ENCODE measurements at regions not wholly inside any gene's neighbourhood (a gene's known extent, or its start where the extent isn't known, plus 50 kb on each side); places are given as distances from the start of the nearest gene placed in this dataset.

DNA sequence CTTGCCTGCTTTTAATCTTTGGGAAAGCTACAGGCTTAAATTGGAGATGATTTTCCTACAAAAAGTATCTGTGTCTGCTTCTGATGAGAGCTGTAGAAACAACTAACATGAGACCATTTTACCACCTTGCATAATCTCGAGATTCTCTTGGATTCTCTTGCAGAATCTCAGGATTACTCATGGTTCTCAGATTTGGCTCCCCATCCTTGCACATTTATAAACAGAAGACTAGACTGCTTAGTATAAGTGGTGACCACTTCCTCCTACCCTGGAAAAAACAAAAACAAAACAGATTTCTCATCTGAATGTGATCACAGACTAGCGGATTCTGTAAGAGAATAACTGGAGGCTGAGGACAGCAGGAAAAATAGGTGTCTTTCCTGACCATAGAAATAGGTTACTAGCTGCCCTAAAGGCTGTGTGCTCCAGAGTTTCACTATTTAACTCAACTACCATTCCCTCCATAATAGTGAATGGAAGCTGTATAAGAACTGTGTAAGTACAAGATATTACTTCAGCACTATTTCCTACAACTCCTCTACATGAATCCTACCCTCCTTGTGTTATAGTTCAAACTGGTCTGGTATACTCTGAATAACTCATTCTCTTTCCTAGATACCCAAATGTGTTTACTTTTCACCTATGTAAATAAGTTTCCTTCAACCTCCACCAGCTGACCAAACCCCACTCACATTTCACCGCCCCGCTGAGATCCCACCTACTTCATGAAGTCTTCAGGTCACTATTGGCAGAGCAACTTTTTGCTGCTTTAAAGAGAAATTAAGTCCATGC lies 122.2 kb upstream of the C2CD4B start:
- DNase-seq (ENCODE audit: low read depth): no peak
- H3K4me3 ChIP-seq (ENCODE audit: low read depth, low read length): no peak overlapping the region
- TF ChIP-seq, protein P1, sequence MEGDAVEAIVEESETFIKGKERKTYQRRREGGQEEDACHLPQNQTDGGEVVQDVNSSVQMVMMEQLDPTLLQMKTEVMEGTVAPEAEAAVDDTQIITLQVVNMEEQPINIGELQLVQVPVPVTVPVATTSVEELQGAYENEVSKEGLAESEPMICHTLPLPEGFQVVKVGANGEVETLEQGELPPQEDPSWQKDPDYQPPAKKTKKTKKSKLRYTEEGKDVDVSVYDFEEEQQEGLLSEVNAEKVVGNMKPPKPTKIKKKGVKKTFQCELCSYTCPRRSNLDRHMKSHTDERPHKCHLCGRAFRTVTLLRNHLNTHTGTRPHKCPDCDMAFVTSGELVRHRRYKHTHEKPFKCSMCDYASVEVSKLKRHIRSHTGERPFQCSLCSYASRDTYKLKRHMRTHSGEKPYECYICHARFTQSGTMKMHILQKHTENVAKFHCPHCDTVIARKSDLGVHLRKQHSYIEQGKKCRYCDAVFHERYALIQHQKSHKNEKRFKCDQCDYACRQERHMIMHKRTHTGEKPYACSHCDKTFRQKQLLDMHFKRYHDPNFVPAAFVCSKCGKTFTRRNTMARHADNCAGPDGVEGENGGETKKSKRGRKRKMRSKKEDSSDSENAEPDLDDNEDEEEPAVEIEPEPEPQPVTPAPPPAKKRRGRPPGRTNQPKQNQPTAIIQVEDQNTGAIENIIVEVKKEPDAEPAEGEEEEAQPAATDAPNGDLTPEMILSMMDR (conservative IDR thresholded peaks at IDR 0.05; ENCODE audit: low read depth, low read length): no peak

DNA sequence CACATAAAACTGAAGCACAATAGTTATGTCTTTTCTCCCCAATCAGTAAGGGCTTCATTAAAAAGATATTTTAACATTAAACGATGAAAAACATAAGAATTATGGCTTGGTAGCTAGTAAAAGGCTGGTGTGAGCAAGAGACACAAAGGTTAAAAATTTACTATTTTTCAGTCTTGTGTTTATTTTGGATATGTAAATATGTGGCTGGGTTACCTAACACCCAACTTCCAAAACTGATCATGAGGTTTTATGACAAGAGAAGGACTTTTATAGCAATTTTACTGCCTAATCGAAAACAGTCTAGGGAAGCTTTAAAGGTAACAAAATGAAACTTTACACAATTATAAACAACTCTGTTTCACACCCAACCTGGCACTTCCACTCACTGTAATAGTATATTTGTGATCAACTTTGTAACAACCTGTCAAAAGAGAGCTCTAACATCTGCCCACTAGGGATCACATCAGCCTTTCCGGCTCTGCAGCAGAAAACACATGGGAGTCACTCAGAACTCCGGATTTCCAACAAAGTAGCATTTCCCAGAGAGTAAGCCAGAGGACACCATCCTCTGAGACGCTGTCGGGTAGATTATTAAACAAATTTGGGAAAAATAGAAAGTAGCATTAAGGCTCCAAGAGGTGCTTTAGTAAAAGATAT lies 123.4 kb upstream of the C2CD4B start:
- TF ChIP-seq, protein P1 (conservative IDR thresholded peaks at IDR 0.05; ENCODE audit: low read depth, low read length): no peak
- DNase-seq (ENCODE audit: low read depth): no peak
- no peak overlapping the region for H3K4me3 ChIP-seq (ENCODE audit: low read depth, low read length)

- H3K4me3 ChIP-seq (ENCODE audit: low read depth, low read length): no peak overlapping the region
- no peak for DNase-seq (ENCODE audit: low read depth)
- TF ChIP-seq, protein P1 (conservative IDR thresholded peaks at IDR 0.05; ENCODE audit: low read depth, low read length): no peak
Observed at GRCh38 chr15:62291262-62291661, 126.2 kb upstream of the C2CD4B start.

GRCh38 chr15:62296756-62297507 lies 131.8 kb upstream of the C2CD4B start:
- DNase-seq (ENCODE audit: low read depth): no peak
- TF ChIP-seq, protein P1 (conservative IDR thresholded peaks at IDR 0.05; ENCODE audit: low read depth, low read length): no peak
- H3K4me3 ChIP-seq (ENCODE audit: low read depth, low read length): no peak overlapping the region

GRCh38 chr15:62297522-62297921 lies 132.4 kb upstream of the C2CD4B start:
- TF ChIP-seq, protein P1 (conservative IDR thresholded peaks at IDR 0.05; ENCODE audit: low read depth, low read length): no peak
- DNase-seq (ENCODE audit: low read depth): no peak
- no peak overlapping the region for H3K4me3 ChIP-seq (ENCODE audit: low read depth, low read length)

- TF ChIP-seq, protein P1 (conservative IDR thresholded peaks at IDR 0.05; ENCODE audit: low read depth, low read length): no peak
- DNase-seq (ENCODE audit: low read depth): no peak
- no peak overlapping the region for H3K4me3 ChIP-seq (ENCODE audit: low read depth, low read length)
Observed at GRCh38 chr15:62297933-62298332, 132.8 kb upstream of the C2CD4B start.

Data from epithelial cell of proximal tubule (primary cell).